ENCODE measurements at regions not wholly inside any gene's neighbourhood (a gene's known extent, or its start where the extent isn't known, plus 50 kb on each side); places are given as distances from the start of the nearest gene placed in this dataset.

- Histone ChIP-seq H4K5ac (ENCODE audit: low read length) (no peak overlapping the region), H3K36me3 (ENCODE audit: control insufficient read depth, insufficient read depth, low read length) (no peaks in the 10 kb centered on the region), H3K4ac (ENCODE audit: low read depth, low read length) (no peak overlapping the region), H3K4me1 (ENCODE audit: control insufficient read depth, low read depth, low read length) (peaks cover 6% of the 10 kb centered on the region), H4K8ac (ENCODE audit: low read depth, low read length) (no peak overlapping the region), H3K27ac (ENCODE audit: low read depth, low read length) (no peak overlapping the region), H3K18ac (ENCODE audit: low read length) (no peak overlapping the region), H3K56ac (ENCODE audit: low read length) (no peak overlapping the region), H3K79me2 (ENCODE audit: control insufficient read depth, insufficient read depth, low read length) (no peaks in the 10 kb centered on the region), H3K27me3 (ENCODE audit: insufficient read depth, low read length, poor library complexity) (no peaks in the 10 kb centered on the region), H3K4me3 (ENCODE audit: low read length) (no peak overlapping the region), H2BK15ac (replicated peaks; ENCODE audit: low read depth) (no peak overlapping the region), H3K9ac (ENCODE audit: low read length) (no peak overlapping the region), H3K23ac (ENCODE audit: low read length) (no peak overlapping the region), H3K4me2 (ENCODE audit: low read length) (no peak overlapping the region), H2BK5ac (ENCODE audit: low read length) (no peak overlapping the region), H3K79me1 (ENCODE audit: low read length) (no peaks in the 10 kb centered on the region), H2BK120ac (ENCODE audit: low read depth, low read length) (no peak overlapping the region), H2AK5ac (ENCODE audit: low read length) (no peak overlapping the region)
- WGBS (ENCODE audit: extremely low coverage, insufficient coverage, low lambda C conversion rate), result no CpG with 5 or more reads among the region's 8 CpGs
- no peak for DNase-seq
Observed at GRCh38 chr1:17877316-17877715, 122.2 kb downstream of the ACTL8 start.

- no peaks in the 10 kb centered on the region for H3K79me2 ChIP-seq (ENCODE audit: control insufficient read depth, insufficient read depth, low read length)
- no peak overlapping the region for H4K5ac ChIP-seq (ENCODE audit: low read length)
- no peak overlapping the region for H2BK15ac ChIP-seq (replicated peaks; ENCODE audit: low read depth)
- H3K27me3 ChIP-seq (ENCODE audit: insufficient read depth, low read length, poor library complexity), result no peaks in the 10 kb centered on the region
- H3K4me2 ChIP-seq (ENCODE audit: low read length), result no peak overlapping the region
- H3K18ac ChIP-seq (ENCODE audit: low read length), result no peak overlapping the region
- no peak overlapping the region for H3K56ac ChIP-seq (ENCODE audit: low read length)
- no peak overlapping the region for H4K8ac ChIP-seq (ENCODE audit: low read depth, low read length)
- WGBS (ENCODE audit: extremely low coverage, insufficient coverage, low lambda C conversion rate), result no CpG with 5 or more reads among the region's 7 CpGs
- no peak overlapping the region for H2AK5ac ChIP-seq (ENCODE audit: low read length)
- H3K36me3 ChIP-seq (ENCODE audit: control insufficient read depth, insufficient read depth, low read length), result no peaks in the 10 kb centered on the region
- H3K4me1 ChIP-seq (ENCODE audit: control insufficient read depth, low read depth, low read length), result peaks cover 6% of the 10 kb centered on the region
- no peak overlapping the region for H3K4ac ChIP-seq (ENCODE audit: low read depth, low read length)
- no peak overlapping the region for H3K4me3 ChIP-seq (ENCODE audit: low read length)
- no peak for DNase-seq
- no peak overlapping the region for H3K9ac ChIP-seq (ENCODE audit: low read length)
- no peaks in the 10 kb centered on the region for H3K79me1 ChIP-seq (ENCODE audit: low read length)
- no peak overlapping the region for H2BK120ac ChIP-seq (ENCODE audit: low read depth, low read length)
- H3K27ac ChIP-seq (ENCODE audit: low read depth, low read length), result no peak overlapping the region
- no peak overlapping the region for H3K23ac ChIP-seq (ENCODE audit: low read length)
- H2BK5ac ChIP-seq (ENCODE audit: low read length), result no peak overlapping the region
Observed at GRCh38 chr1:17877896-17878295, 122.8 kb downstream of the ACTL8 start.

DNA sequence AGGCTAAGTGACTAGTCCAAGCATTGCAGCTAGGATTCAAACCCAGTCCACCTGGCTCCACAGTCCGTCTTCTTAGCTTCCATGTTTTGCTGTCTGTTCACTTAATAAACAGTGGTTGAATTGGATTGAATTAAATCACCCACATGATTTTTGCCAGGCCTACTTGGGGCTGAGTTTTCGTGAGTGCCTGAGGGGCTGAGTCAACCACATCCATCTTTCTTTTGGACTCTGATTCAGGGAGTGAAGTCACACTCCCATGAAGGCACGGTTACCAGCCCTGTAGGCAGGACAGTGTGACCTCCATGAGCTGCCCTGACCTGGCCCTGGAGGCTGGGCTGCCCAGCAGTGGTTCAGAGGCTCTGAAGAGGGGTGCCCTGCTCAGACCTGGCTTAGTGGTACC lies 123.7 kb downstream of the ACTL8 start:
- Histone ChIP-seq H2BK5ac (ENCODE audit: low read length) (no peak overlapping the region), H2AK5ac (ENCODE audit: low read length) (no peak overlapping the region), H3K4me1 (ENCODE audit: control insufficient read depth, low read depth, low read length) (peaks cover 6% of the 10 kb centered on the region), H3K9ac (ENCODE audit: low read length) (no peak overlapping the region), H3K4me3 (ENCODE audit: low read length) (no peak overlapping the region), H3K4me2 (ENCODE audit: low read length) (no peak overlapping the region), H3K27me3 (ENCODE audit: insufficient read depth, low read length, poor library complexity) (no peaks in the 10 kb centered on the region), H4K5ac (ENCODE audit: low read length) (no peak overlapping the region), H3K36me3 (ENCODE audit: control insufficient read depth, insufficient read depth, low read length) (no peaks in the 10 kb centered on the region), H2BK15ac (replicated peaks; ENCODE audit: low read depth) (no peak overlapping the region), H3K4ac (ENCODE audit: low read depth, low read length) (no peak overlapping the region), H4K8ac (ENCODE audit: low read depth, low read length) (no peak overlapping the region), H2BK120ac (ENCODE audit: low read depth, low read length) (no peak overlapping the region), H3K79me2 (ENCODE audit: control insufficient read depth, insufficient read depth, low read length) (no peaks in the 10 kb centered on the region), H3K23ac (ENCODE audit: low read length) (no peak overlapping the region), H3K56ac (ENCODE audit: low read length) (peak overlapping the region; percentile 27), H3K27ac (ENCODE audit: low read depth, low read length) (no peak overlapping the region), H3K18ac (ENCODE audit: low read length) (no peak overlapping the region), H3K79me1 (ENCODE audit: low read length) (no peaks in the 10 kb centered on the region)
- no CpG with 5 or more reads among the region's 3 CpGs for WGBS (ENCODE audit: extremely low coverage, insufficient coverage, low lambda C conversion rate)
- DNase-seq, result no peak

GRCh38 chr1:17880449-17880848 lies 125.3 kb downstream of the ACTL8 start:
- no peak overlapping the region for H2BK15ac ChIP-seq (replicated peaks; ENCODE audit: low read depth)
- no peak overlapping the region for H3K4me3 ChIP-seq (ENCODE audit: low read length)
- H3K79me1 ChIP-seq (ENCODE audit: low read length), result no peaks in the 10 kb centered on the region
- H3K56ac ChIP-seq (ENCODE audit: low read length), result no peak overlapping the region
- H3K18ac ChIP-seq (ENCODE audit: low read length), result no peak overlapping the region
- no peak overlapping the region for H4K5ac ChIP-seq (ENCODE audit: low read length)
- H2AK5ac ChIP-seq (ENCODE audit: low read length), result no peak overlapping the region
- H3K27ac ChIP-seq (ENCODE audit: low read depth, low read length), result no peak overlapping the region
- no CpG with 5 or more reads among the region's 10 CpGs for WGBS (ENCODE audit: extremely low coverage, insufficient coverage, low lambda C conversion rate)
- H3K23ac ChIP-seq (ENCODE audit: low read length), result no peak overlapping the region
- no peak overlapping the region for H3K4ac ChIP-seq (ENCODE audit: low read depth, low read length)
- H3K36me3 ChIP-seq (ENCODE audit: control insufficient read depth, insufficient read depth, low read length), result no peaks in the 10 kb centered on the region
- H3K4me1 ChIP-seq (ENCODE audit: control insufficient read depth, low read depth, low read length), result peaks cover 2% of the 10 kb centered on the region
- no peak overlapping the region for H3K9ac ChIP-seq (ENCODE audit: low read length)
- no peaks in the 10 kb centered on the region for H3K79me2 ChIP-seq (ENCODE audit: control insufficient read depth, insufficient read depth, low read length)
- no peaks in the 10 kb centered on the region for H3K27me3 ChIP-seq (ENCODE audit: insufficient read depth, low read length, poor library complexity)
- H2BK5ac ChIP-seq (ENCODE audit: low read length), result no peak overlapping the region
- H2BK120ac ChIP-seq (ENCODE audit: low read depth, low read length), result no peak overlapping the region
- no peak for DNase-seq
- no peak overlapping the region for H4K8ac ChIP-seq (ENCODE audit: low read depth, low read length)
- H3K4me2 ChIP-seq (ENCODE audit: low read length), result no peak overlapping the region

- DNase-seq, result no peak
Observed at GRCh38 chr1:17881761-17882160, 126.6 kb downstream of the ACTL8 start.

DNA sequence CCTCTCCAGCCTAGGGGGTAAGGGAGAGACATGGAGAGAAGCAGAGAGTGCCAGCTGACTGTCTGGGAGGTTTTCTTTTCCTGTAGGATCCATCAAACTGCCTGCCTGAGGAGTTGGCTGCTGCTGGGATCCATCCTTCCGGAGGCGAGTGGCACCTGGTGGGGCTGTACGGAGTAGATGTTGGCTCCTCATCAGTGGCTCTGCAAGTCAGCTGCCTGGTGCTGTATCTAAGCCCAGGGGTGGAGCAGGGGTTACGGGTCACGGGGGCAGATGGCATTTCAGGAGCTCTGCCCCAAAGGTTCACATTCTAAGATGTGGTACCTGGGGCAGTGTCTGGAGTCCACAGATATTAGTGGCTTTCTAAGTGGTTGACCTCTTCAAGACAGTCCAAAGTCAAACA lies 128.0 kb downstream of the ACTL8 start:
- Histone ChIP-seq H2BK120ac (ENCODE audit: low read depth, low read length) (no peak overlapping the region), H3K4ac (ENCODE audit: low read depth, low read length) (no peak overlapping the region), H4K8ac (ENCODE audit: low read depth, low read length) (no peak overlapping the region), H3K18ac (ENCODE audit: low read length) (no peak overlapping the region), H3K9ac (ENCODE audit: low read length) (no peak overlapping the region), H3K4me3 (ENCODE audit: low read length) (no peak overlapping the region), H3K79me1 (ENCODE audit: low read length) (no peaks in the 10 kb centered on the region), H4K5ac (ENCODE audit: low read length) (no peak overlapping the region), H3K23ac (ENCODE audit: low read length) (no peak overlapping the region), H3K27me3 (ENCODE audit: insufficient read depth, low read length, poor library complexity) (no peaks in the 10 kb centered on the region), H2BK5ac (ENCODE audit: low read length) (no peak overlapping the region), H3K4me2 (ENCODE audit: low read length) (no peak overlapping the region), H3K27ac (ENCODE audit: low read depth, low read length) (no peak overlapping the region), H3K56ac (ENCODE audit: low read length) (no peak overlapping the region), H3K79me2 (ENCODE audit: control insufficient read depth, insufficient read depth, low read length) (no peaks in the 10 kb centered on the region), H2BK15ac (replicated peaks; ENCODE audit: low read depth) (no peak overlapping the region), H2AK5ac (ENCODE audit: low read length) (no peak overlapping the region), H3K36me3 (ENCODE audit: control insufficient read depth, insufficient read depth, low read length) (no peaks in the 10 kb centered on the region), H3K4me1 (ENCODE audit: control insufficient read depth, low read depth, low read length) (no peaks in the 10 kb centered on the region)
- DNase-seq, result no peak
- WGBS (ENCODE audit: extremely low coverage, insufficient coverage, low lambda C conversion rate), result no CpG with 5 or more reads among the region's 5 CpGs

More at GRCh38 chr1:17881761-17882160, 126.6 kb downstream of the ACTL8 start:
- Histone ChIP-seq H3K4me3 (ENCODE audit: low read length) (no peak overlapping the region), H3K79me1 (ENCODE audit: low read length) (no peaks in the 10 kb centered on the region), H3K9ac (ENCODE audit: low read length) (no peak overlapping the region), H3K4ac (ENCODE audit: low read depth, low read length) (no peak overlapping the region), H3K4me1 (ENCODE audit: control insufficient read depth, low read depth, low read length) (no peaks in the 10 kb centered on the region), H3K27ac (ENCODE audit: low read depth, low read length) (no peak overlapping the region), H2BK120ac (ENCODE audit: low read depth, low read length) (no peak overlapping the region), H3K23ac (ENCODE audit: low read length) (no peak overlapping the region), H4K5ac (ENCODE audit: low read length) (no peak overlapping the region), H3K18ac (ENCODE audit: low read length) (no peak overlapping the region), H2AK5ac (ENCODE audit: low read length) (no peak overlapping the region), H3K4me2 (ENCODE audit: low read length) (no peak overlapping the region), H2BK5ac (ENCODE audit: low read length) (no peak overlapping the region), H3K36me3 (ENCODE audit: control insufficient read depth, insufficient read depth, low read length) (no peaks in the 10 kb centered on the region), H3K79me2 (ENCODE audit: control insufficient read depth, insufficient read depth, low read length) (no peaks in the 10 kb centered on the region), H4K8ac (ENCODE audit: low read depth, low read length) (no peak overlapping the region), H2BK15ac (replicated peaks; ENCODE audit: low read depth) (no peak overlapping the region), H3K56ac (ENCODE audit: low read length) (no peak overlapping the region), H3K27me3 (ENCODE audit: insufficient read depth, low read length, poor library complexity) (no peaks in the 10 kb centered on the region)
- no CpG with 5 or more reads among the region's 8 CpGs for WGBS (ENCODE audit: extremely low coverage, insufficient coverage, low lambda C conversion rate)
